ENCODE measurements at regions not wholly inside any gene's neighbourhood (a gene's known extent, or its start where the extent isn't known, plus 50 kb on each side); places are given as distances from the start of the nearest gene placed in this dataset.

- no peak overlapping the region for H3K4me3 ChIP-seq
- no peak overlapping the region for H3K27ac ChIP-seq
- H3K9me3 ChIP-seq = no peaks in the 10 kb centered on the region
- DNase-seq (ENCODE audit: extremely low spot score in 2 of 2) = no peak
- intact Hi-C loops (cut with DNase I) = no loop called here
- no peak for TF ChIP-seq POLR2A (IDR thresholded peaks at IDR 0.05)
- no peak for TF ChIP-seq CTCF (IDR thresholded peaks at IDR 0.05)
- TF ChIP-seq POLR2AphosphoS5 (IDR thresholded peaks at IDR 0.05; ENCODE audit: insufficient read depth in 1 of 2, low read depth in 1 of 2) = no peak
- no peaks in the 10 kb centered on the region for H3K27me3 ChIP-seq
- no peaks in the 10 kb centered on the region for H3K36me3 ChIP-seq
- H3K4me1 ChIP-seq = no peaks in the 10 kb centered on the region
Measured at GRCh38 chr16:7914748-7915147, 582.1 kb downstream of the RBFOX1 start.

- DNase-seq (ENCODE audit: extremely low spot score in 2 of 2) = no peak
- intact Hi-C loops (cut with DNase I) = no loop called here
- no peaks in the 10 kb centered on the region for H3K27me3 ChIP-seq
- H3K36me3 ChIP-seq = no peaks in the 10 kb centered on the region
- H3K4me3 ChIP-seq = no peak overlapping the region
- H3K27ac ChIP-seq = no peak overlapping the region
- H3K9me3 ChIP-seq = no peaks in the 10 kb centered on the region
- no peaks in the 10 kb centered on the region for H3K4me1 ChIP-seq
- no peak for TF ChIP-seq POLR2AphosphoS5 (IDR thresholded peaks at IDR 0.05; ENCODE audit: insufficient read depth in 1 of 2, low read depth in 1 of 2)
- TF ChIP-seq CTCF (IDR thresholded peaks at IDR 0.05) = no peak
- no peak for TF ChIP-seq POLR2A (IDR thresholded peaks at IDR 0.05)
Measured at GRCh38 chr16:7912132-7912531, 579.5 kb downstream of the RBFOX1 start.

GRCh38 chr16:7910116-7910515, 577.5 kb downstream of the RBFOX1 start:
- no peaks in the 10 kb centered on the region for H3K4me1 ChIP-seq
- no peak for TF ChIP-seq POLR2AphosphoS5 (IDR thresholded peaks at IDR 0.05; ENCODE audit: insufficient read depth in 1 of 2, low read depth in 1 of 2)
- TF ChIP-seq CTCF (IDR thresholded peaks at IDR 0.05) = no peak
- no peak for TF ChIP-seq POLR2A (IDR thresholded peaks at IDR 0.05)
- no peak overlapping the region for H3K27ac ChIP-seq
- H3K4me3 ChIP-seq = no peak overlapping the region
- intact Hi-C loops (cut with DNase I) = no loop called here
- no peaks in the 10 kb centered on the region for H3K9me3 ChIP-seq
- DNase-seq (ENCODE audit: extremely low spot score in 2 of 2) = no peak
- no peaks in the 10 kb centered on the region for H3K27me3 ChIP-seq
- no peaks in the 10 kb centered on the region for H3K36me3 ChIP-seq

- H3K27me3 ChIP-seq = no peaks in the 10 kb centered on the region
- H3K9me3 ChIP-seq = no peaks in the 10 kb centered on the region
- intact Hi-C loops (cut with DNase I) = no loop called here
- H3K36me3 ChIP-seq = no peaks in the 10 kb centered on the region
- no peaks in the 10 kb centered on the region for H3K4me1 ChIP-seq
- no peak overlapping the region for H3K27ac ChIP-seq
- DNase-seq (ENCODE audit: extremely low spot score in 2 of 2) = no peak
- H3K4me3 ChIP-seq = no peak overlapping the region
- TF ChIP-seq POLR2A (IDR thresholded peaks at IDR 0.05) (no peak), CTCF (IDR thresholded peaks at IDR 0.05) (no peak), POLR2AphosphoS5 (IDR thresholded peaks at IDR 0.05; ENCODE audit: insufficient read depth in 1 of 2, low read depth in 1 of 2) (no peak)
Measured at GRCh38 chr16:7888411-7888810, 555.8 kb downstream of the RBFOX1 start.

- no peak for DNase-seq (ENCODE audit: extremely low spot score in 2 of 2)
- Histone ChIP-seq H3K9me3 (no peaks in the 10 kb centered on the region), H3K4me1 (no peaks in the 10 kb centered on the region), H3K36me3 (no peaks in the 10 kb centered on the region), H3K27ac (no peak overlapping the region), H3K27me3 (no peaks in the 10 kb centered on the region), H3K4me3 (no peak overlapping the region)
- intact Hi-C loops (cut with DNase I) = no loop called here
- TF ChIP-seq POLR2A (IDR thresholded peaks at IDR 0.05) = no peak
- TF ChIP-seq POLR2AphosphoS5 (IDR thresholded peaks at IDR 0.05; ENCODE audit: insufficient read depth in 1 of 2, low read depth in 1 of 2) = no peak
- TF ChIP-seq CTCF (IDR thresholded peaks at IDR 0.05) = no peak
Measured at GRCh38 chr16:7887316-7887715, 554.7 kb downstream of the RBFOX1 start.

Data from vagina (tissue), 2 donors.